H9 (cell line): ENCODE measurements at regions not wholly inside any gene's neighbourhood (a gene's known extent, or its start where the extent isn't known, plus 50 kb on each side); places are given as distances from the start of the nearest gene placed in this dataset.

Source experiments
- DNase-seq: peaks from one replicate; pipeline ENCODE4 v3.0.0-alpha.2; 2017
- H2AFZ ChIP-seq: one replicate; pipeline ENCODE4 v1.6.1; 2013; ENCODE audit warnings: mild to moderate bottlenecking, low read length, control low read depth, moderate library complexity
- H2AK5ac ChIP-seq: 2 replicates; pipeline ENCODE4 v1.6.1; 2013; ENCODE audit warnings: low read length, control low read depth, mixed read lengths; ENCODE audit not compliant: insufficient read length
- H2BK120ac ChIP-seq: one replicate; pipeline ENCODE4 v1.6.1; 2013; ENCODE audit warnings: low read depth, mild to moderate bottlenecking, low read length, control low read depth, inconsistent platforms; ENCODE audit not compliant: poor library complexity, severe bottlenecking
- H2BK12ac ChIP-seq: 2 replicates; pipeline ENCODE4 v1.6.1; 2013; ENCODE audit warnings: low read length, control low read depth, mixed read lengths, low read depth; ENCODE audit not compliant: insufficient read length
- H2BK15ac ChIP-seq: 2 replicates; pipeline ENCODE4 v1.6.1; 2013; ENCODE audit warnings: low read depth, low read length, control low read depth
- H2BK20ac ChIP-seq: one replicate; pipeline ENCODE4 v1.6.1; 2013; ENCODE audit warnings: low read depth, mild to moderate bottlenecking, low read length, control low read depth, inconsistent platforms; ENCODE audit not compliant: poor library complexity, severe bottlenecking
- H2BK5ac ChIP-seq: 2 replicates; pipeline ENCODE4 v1.6.1; 2013; ENCODE audit warnings: low read length, control low read depth, mixed read lengths; ENCODE audit not compliant: insufficient read length
- H3K14ac ChIP-seq: 2 replicates; pipeline ENCODE4 v1.6.1; 2013; ENCODE audit warnings: low read length, control low read depth; ENCODE audit not compliant: insufficient read depth
- H3K18ac ChIP-seq: 2 replicates; pipeline ENCODE4 v1.6.1; 2013; ENCODE audit warnings: low read depth, mild to moderate bottlenecking, mixed read lengths, low read length, control low read depth; ENCODE audit not compliant: insufficient read length
- H3K23ac ChIP-seq: 2 replicates; pipeline ENCODE4 v1.6.1; 2013; ENCODE audit warnings: low read length, control low read depth, mixed read lengths, low read depth; ENCODE audit not compliant: insufficient read length
- H3K23me2 ChIP-seq: 2 replicates; pipeline ENCODE4 v1.6.1; 2013; ENCODE audit warnings: low read depth, mild to moderate bottlenecking, mixed read lengths, low read length, control low read depth; ENCODE audit not compliant: insufficient read length, poor library complexity, severe bottlenecking
- H3K27ac ChIP-seq: 2 replicates; pipeline ENCODE4 v1.5.1; 2013; ENCODE audit warnings: low read length, control low read depth, mixed read lengths, low read depth; ENCODE audit not compliant: insufficient read length
- H3K27me3 ChIP-seq: 2 replicates; pipeline ENCODE4 v1.6.1; 2013; ENCODE audit warnings: low read length, control low read depth, inconsistent platforms; ENCODE audit not compliant: insufficient read depth
- H3K4ac ChIP-seq: 2 replicates; pipeline ENCODE4 v1.6.1; 2013; ENCODE audit warnings: low read depth, mild to moderate bottlenecking, control low read depth, inconsistent platforms, low read length, moderate library complexity
- H3K4me1 ChIP-seq: 2 replicates; pipeline ENCODE4 v1.6.1; 2013; ENCODE audit warnings: low read length, control low read depth, inconsistent platforms; ENCODE audit not compliant: insufficient read depth
- H3K4me2 ChIP-seq: 2 replicates; pipeline ENCODE4 v1.6.1; 2013; ENCODE audit warnings: low read length, control low read depth, mixed read lengths; ENCODE audit not compliant: insufficient read length, insufficient read depth
- H3K56ac ChIP-seq: 2 replicates; pipeline ENCODE4 v1.6.1; 2013; ENCODE audit warnings: low read depth, mild to moderate bottlenecking, mixed read lengths, low read length, control low read depth; ENCODE audit not compliant: insufficient read length
- H3K79me1 ChIP-seq: 2 replicates; pipeline ENCODE4 v1.6.1; 2013; ENCODE audit warnings: low read depth, mild to moderate bottlenecking, moderate library complexity, low read length, control low read depth, inconsistent platforms; ENCODE audit not compliant: insufficient read depth, poor library complexity, severe bottlenecking
- H3K79me2 ChIP-seq: 2 replicates; pipeline ENCODE4 v1.6.1; 2013; ENCODE audit warnings: low read length, control low read depth, inconsistent platforms; ENCODE audit not compliant: insufficient read depth
- H3K9ac ChIP-seq: 2 replicates; pipeline ENCODE4 v1.6.1; 2013; ENCODE audit warnings: low read length, control low read depth, mixed read lengths; ENCODE audit not compliant: insufficient read length; ENCODE audit errors: extremely low read depth
- H3K9me3 ChIP-seq: one replicate; pipeline ENCODE4 v1.6.1; 2013; ENCODE audit warnings: low read depth, low read length, inconsistent platforms; ENCODE audit not compliant: control insufficient read depth
- H3T11ph ChIP-seq: one replicate; pipeline ENCODE4 v1.6.1; 2013; ENCODE audit warnings: mild to moderate bottlenecking, low read length, control low read depth, inconsistent platforms
- H4K20me1 ChIP-seq: one replicate; pipeline ENCODE4 v1.6.1; 2013; ENCODE audit not compliant: control insufficient read depth, insufficient read length, insufficient read depth
- H4K5ac ChIP-seq: 2 replicates; pipeline ENCODE4 v1.6.1; 2013; ENCODE audit warnings: low read depth, mild to moderate bottlenecking, mixed read lengths, low read length, control low read depth; ENCODE audit not compliant: insufficient read length
- H4K8ac ChIP-seq: replicated peaks from 2 replicates; pipeline ENCODE4 v1.6.1; 2013; ENCODE audit warnings: low read length, control low read depth, mixed read lengths, low read depth; ENCODE audit not compliant: insufficient read length
- H4K91ac ChIP-seq: 2 replicates; pipeline ENCODE4 v1.6.1; 2013; ENCODE audit warnings: low read depth, mild to moderate bottlenecking, moderate library complexity, mixed read lengths, low read length, control low read depth; ENCODE audit not compliant: insufficient read length
- H3K27ac Mint-ChIP-seq, 3 experiments: 2 replicates in 2 of 3; 3 replicates in 1 of 3; pipeline ENCODE4 v1.8.0; 2020 to 2021; ENCODE audit warnings: mixed read lengths in 3 of 3, mild to moderate bottlenecking in 1 of 3, moderate library complexity in 1 of 3
- H3K27me3 Mint-ChIP-seq: 2 replicates; pipeline ENCODE4 v1.8.0; 2021; ENCODE audit warnings: low read depth, mild to moderate bottlenecking, moderate library complexity, mixed read lengths
- H3K36me3 Mint-ChIP-seq, 3 experiments: 2 replicates in 2 of 3; 3 replicates in 1 of 3; pipeline ENCODE4 v1.8.0; 2020 to 2021; ENCODE audit warnings: low read depth in 3 of 3, mixed read lengths in 3 of 3; ENCODE audit not compliant: insufficient read depth in 1 of 3
- H3K4me1 Mint-ChIP-seq, 2 experiments: 2 replicates each; pipeline ENCODE4 v1.8.0; 2020; ENCODE audit warnings: mixed read lengths in 2 of 2
- H3K4me3 Mint-ChIP-seq, 2 experiments: 2 replicates in 1 of 2; 3 replicates in 1 of 2; pipeline ENCODE4 v1.8.0; 2020 to 2021; ENCODE audit warnings: mild to moderate bottlenecking in 2 of 2, mixed read lengths in 2 of 2, moderate library complexity in 1 of 2
- H3K9me3 Mint-ChIP-seq, 2 experiments: 2 replicates in 1 of 2; 3 replicates in 1 of 2; pipeline ENCODE4 v1.8.0; 2020; ENCODE audit warnings: mild to moderate bottlenecking in 2 of 2, mixed read lengths in 2 of 2, moderate library complexity in 1 of 2
- CTCF ChIP-seq: fragments of 200-600 bp; sonication (generic); conservative IDR thresholded peaks from 3 replicates; pipeline ENCODE4 v1.8.0; 2021; ENCODE audit warnings: antibody characterized with exemption, mild to moderate bottlenecking
- WGBS: extraction: QIAGEN DNeasy Blood & Tissue Kit; methylation state at CpG from one replicate; pipeline ENCODE4 v1.1.7; 2013; ENCODE audit warnings: missing lambda C conversion rate, low lambda C conversion rate, mixed read lengths; ENCODE audit not compliant: insufficient read length; ENCODE audit errors: extremely low coverage; 5-methylcytosine and 5-hydroxymethylcytosine counted together

- no peaks in the 10 kb centered on the region; a peak in 1 of 7 replicates for H3K36me3 Mint-ChIP-seq
- Histone ChIP-seq H2BK5ac (no peak overlapping the region), H2BK120ac (no peak overlapping the region), H3K4me1 (peaks cover 3% of the 10 kb centered on the region; the same call in 1 of the 2 replicates), H2BK12ac (no peak overlapping the region), H3K9me3 (no peaks in the 10 kb centered on the region), H4K20me1 (no peaks in the 10 kb centered on the region), H3K14ac (no peak overlapping the region), H3K79me1 (no peaks in the 10 kb centered on the region), H3K4me2 (no peak overlapping the region), H3T11ph (no peak overlapping the region), H3K23me2 (no peaks in the 10 kb centered on the region), H3K79me2 (no peaks in the 10 kb centered on the region), H4K5ac (no peak overlapping the region), H3K9ac (no peak overlapping the region), H4K8ac (no peak overlapping the region), H2AK5ac (no peak overlapping the region), H2BK20ac (no peak overlapping the region), H4K91ac (no peak overlapping the region), H3K23ac (no peak overlapping the region), H2BK15ac (no peak overlapping the region), H3K27me3 (no peaks in the 10 kb centered on the region), H3K27ac (no peak overlapping the region), H2AFZ (no peak overlapping the region), H3K18ac (no peak overlapping the region), H3K56ac (no peak overlapping the region), H3K4ac (no peak overlapping the region)
- no CpG with 5 or more reads among the region's 3 CpGs for WGBS
- no peak overlapping the region for H3K27ac Mint-ChIP-seq
- no peak for DNase-seq
- no peak for TF ChIP-seq CTCF
- no peaks in the 10 kb centered on the region for H3K9me3 Mint-ChIP-seq
- H3K27me3 Mint-ChIP-seq, result peaks cover 2% of the 10 kb centered on the region; the same call in 1 of the 2 replicates
- no peak overlapping the region for H3K4me3 Mint-ChIP-seq
- H3K4me1 Mint-ChIP-seq, result peaks cover 11% of the 10 kb centered on the region in 2 experiments
Observed at GRCh38 chr2:15722980-15723379, 131.3 kb downstream of the DDX1 start.
